Smooth muscle cell (in vitro differentiated cells): ENCODE measurements at regions not wholly inside any gene's neighbourhood (a gene's known extent, or its start where the extent isn't known, plus 50 kb on each side); places are given as distances from the start of the nearest gene placed in this dataset.

Source experiments
- DNase-seq: peaks from one replicate; lab custom pipeline; 2025; ENCODE audit not compliant: unreplicated experiment; lab: John Stamatoyannopoulos, UW
- H2AFZ ChIP-seq: fragments of 200-600 bp; sonication (generic); 2 replicates; pipeline ENCODE4 v1.6.0; 2016; ENCODE audit warnings: antibody characterized with exemption, low read depth, mild to moderate bottlenecking
- H3F3A ChIP-seq: fragments of 200-600 bp; sonication (generic); 2 replicates; pipeline ENCODE4 v1.6.0; 2017; ENCODE audit warnings: antibody characterized with exemption, low read depth
- H3K27ac ChIP-seq: fragments of 200-600 bp; sonication (generic); 2 replicates; pipeline ENCODE4 v1.5.1; 2016; ENCODE audit warnings: low read depth, mild to moderate bottlenecking
- H3K27me3 ChIP-seq: fragments of 200-600 bp; sonication (generic); 2 replicates; pipeline ENCODE4 v1.6.1; 2016; ENCODE audit warnings: low read depth, mild to moderate bottlenecking
- H3K36me3 ChIP-seq: fragments of 200-600 bp; sonication (generic); 2 replicates; pipeline ENCODE4 v1.5.1; 2016; ENCODE audit warnings: low read depth
- H3K4me1 ChIP-seq: fragments of 200-600 bp; sonication (generic); 2 replicates; pipeline ENCODE4 v1.5.1; 2016; ENCODE audit warnings: low read depth
- H3K4me2 ChIP-seq: fragments of 200-600 bp; sonication (generic); 2 replicates; pipeline ENCODE4 v1.6.0; 2016; ENCODE audit warnings: mild to moderate bottlenecking
- H3K4me3 ChIP-seq: fragments of 200-600 bp; sonication (generic); 2 replicates; pipeline ENCODE4 v1.5.1; 2016; ENCODE audit warnings: mild to moderate bottlenecking
- H3K79me2 ChIP-seq: fragments of 200-600 bp; sonication (generic); 2 replicates; pipeline ENCODE4 v1.6.0; 2016; ENCODE audit warnings: low read depth, mild to moderate bottlenecking
- H3K9ac ChIP-seq: fragments of 200-600 bp; sonication (generic); 2 replicates; pipeline ENCODE4 v1.6.0; 2016; ENCODE audit warnings: low read depth
- H3K9me3 ChIP-seq: fragments of 200-600 bp; sonication (generic); replicated peaks from 2 replicates; pipeline ENCODE4 v1.5.1; 2016; ENCODE audit warnings: low read depth
- H4K20me1 ChIP-seq: fragments of 200-600 bp; sonication (generic); 2 replicates; pipeline ENCODE4 v1.6.0; 2016; ENCODE audit warnings: low read depth
- CTCF ChIP-seq: fragments of 200-600 bp; sonication (generic); IDR thresholded peaks from 2 replicates; pipeline ENCODE4 v1.5.1; 2017; ENCODE audit warnings: borderline replicate concordance, mild to moderate bottlenecking, antibody characterized with exemption; ENCODE audit not compliant: insufficient read depth, poor library complexity, severe bottlenecking
- WGBS: methylation state at CpG from one replicate; pipeline ENCODE4 v1.1.7; 2016; ENCODE audit warnings: low lambda C conversion rate; 5-methylcytosine and 5-hydroxymethylcytosine counted together

GRCh38 chr15:100728371-100729201 lies 126.2 kb downstream of the ASB7 start:
- TF ChIP-seq CTCF, result no peak
- no peak overlapping the region for H3K27ac ChIP-seq
- no peaks in the 10 kb centered on the region for H3K36me3 ChIP-seq

GRCh38 chr15:100729461-100729860 lies 127.1 kb downstream of the ASB7 start:
- Histone ChIP-seq H3K27ac (no peak overlapping the region), H3K9me3 (no peaks in the 10 kb centered on the region), H3K4me3 (no peak overlapping the region), H3F3A (no peaks in the 10 kb centered on the region), H3K4me2 (no peak overlapping the region), H3K4me1 (peaks cover 4% of the 10 kb centered on the region), H4K20me1 (no peaks in the 10 kb centered on the region), H3K79me2 (no peaks in the 10 kb centered on the region), H2AFZ (no peak overlapping the region), H3K9ac (no peak overlapping the region), H3K27me3 (no peaks in the 10 kb centered on the region), H3K36me3 (no peaks in the 10 kb centered on the region)
- 96% methylated on average over 6 of the region's 6 CpGs for WGBS
- no peak for TF ChIP-seq CTCF
- DNase-seq, result no peak

More at GRCh38 chr15:100728371-100729201, 126.2 kb downstream of the ASB7 start:
- Histone ChIP-seq H3K4me2 (no peak overlapping the region), H3K9me3 (no peaks in the 10 kb centered on the region), H3K27me3 (no peaks in the 10 kb centered on the region), H2AFZ (no peak overlapping the region), H3F3A (peaks cover 2% of the 10 kb centered on the region), H3K4me1 (peaks cover 4% of the 10 kb centered on the region), H4K20me1 (no peaks in the 10 kb centered on the region), H3K4me3 (no peak overlapping the region), H3K79me2 (no peaks in the 10 kb centered on the region), H3K9ac (no peak overlapping the region)
- no peak for DNase-seq
- WGBS, result 82% methylated on average over 17 of the region's 17 CpGs

GRCh38 chr15:100730129-100730528 lies 127.7 kb downstream of the ASB7 start:
- Histone ChIP-seq H2AFZ (no peak overlapping the region), H3K9ac (no peak overlapping the region), H3K27me3 (no peaks in the 10 kb centered on the region), H3K79me2 (no peaks in the 10 kb centered on the region), H3K27ac (no peak overlapping the region), H3K4me2 (no peak overlapping the region), H3F3A (no peaks in the 10 kb centered on the region), H3K4me3 (no peak overlapping the region), H4K20me1 (no peaks in the 10 kb centered on the region), H3K36me3 (no peaks in the 10 kb centered on the region), H3K4me1 (peaks cover 4% of the 10 kb centered on the region), H3K9me3 (no peaks in the 10 kb centered on the region)
- 92% methylated on average over 7 of the region's 7 CpGs for WGBS
- no peak for DNase-seq
- TF ChIP-seq CTCF, result no peak
